HepG2 (cell line): ENCODE measurements at regions not wholly inside any gene's neighbourhood (a gene's known extent, or its start where the extent isn't known, plus 50 kb on each side); places are given as distances from the start of the nearest gene placed in this dataset.

Experiments used
- ATAC-seq: fragments of 200-7000 bp; cut with Tn5 transposase; 3 replicates; pipeline ENCODE4 v1.9.1; 2020; ENCODE audit warnings: mild to moderate bottlenecking, moderate library complexity
- BruUV-seq: library from RNA; stranded (reverse); fragments of 400-500 nt; replicated peaks from 2 replicates; lab custom pipeline; 2021; lab: Mats Ljungman, UMichigan
- CTCF ChIA-PET: fragments of 300-600 bp; formaldehyde crosslinking; extraction: SDS; loops from one replicate; lab custom pipeline; 2021; ENCODE audit warnings: low total read pairs, inconsistent platforms, low intra/inter-chr PET ratio; lab: Yijun Ruan, JAX
- POLR2A ChIA-PET: fragments of 350-600 bp; sonication (Branson Sonifier 250); formaldehyde crosslinking; loops from one replicate; lab custom pipeline; 2020; ENCODE audit warnings: antibody characterized with exemption, inconsistent platforms; lab: Yijun Ruan, JAX
- DNase-seq: peaks from one replicate; pipeline ENCODE4 v3.0.0-alpha.2; 2015; ENCODE audit warnings: low spot score
- FAIRE-seq: peaks from 3 replicates; lab custom pipeline; 2011; peaks lifted over from hg19 to GRCh38; lab: Jason Lieb, UNC
- H2AFZ ChIP-seq: one replicate; pipeline ENCODE4 v1.6.1; 2011; ENCODE audit warnings: low read length, inconsistent platforms
- H3K27ac ChIP-seq: fragments of 300-600 bp; 3 replicates; pipeline ENCODE4 v1.8.0; 2011; ENCODE audit warnings: mixed run types, mild to moderate bottlenecking, mixed read lengths, low read length, inconsistent platforms; ENCODE audit not compliant: insufficient read depth; ENCODE audit errors: extremely low read length
- H3K27me3 ChIP-seq, 2 experiments: fragments of 200-600 bp in 1 of 2; 2 replicates in 1 of 2; 3 replicates in 1 of 2; pipeline versions ENCODE4 v1.6.0 to v1.8.0; 2011; ENCODE audit warnings: low read length in 2 of 2, mild to moderate bottlenecking in 2 of 2, moderate library complexity in 2 of 2, inconsistent platforms in 1 of 2; ENCODE audit not compliant: insufficient read depth in 2 of 2, control insufficient read depth in 1 of 2
- H3K36me3 ChIP-seq, 2 experiments: fragments of 200-600 bp in 1 of 2; replicated peaks in 1 of 2; 2 replicates in 1 of 2; 3 replicates in 1 of 2; pipeline versions ENCODE4 v1.5.1 to v1.8.0; 2011; ENCODE audit warnings: low read length in 2 of 2, inconsistent platforms in 1 of 2; ENCODE audit not compliant: insufficient read depth in 2 of 2, control insufficient read depth in 1 of 2
- H3K4me1 ChIP-seq: 2 replicates; pipeline ENCODE4 v1.5.1; 2012; ENCODE audit warnings: low read length, inconsistent platforms; ENCODE audit not compliant: insufficient read depth
- H3K4me2 ChIP-seq: 2 replicates; pipeline ENCODE4 v1.6.0; 2011; ENCODE audit warnings: low read depth, low read length, inconsistent platforms
- H3K4me3 ChIP-seq, 3 experiments: fragments of 200-600 bp in 1 of 3; sonication (generic), shearing (Covaris generic) in 1 of 3; replicated peaks in 1 of 3; 2 replicates each; pipeline ENCODE4 v1.5.1; 2011 to 2016; ENCODE audit warnings: low read length in 3 of 3, inconsistent platforms in 2 of 3, low read depth in 2 of 3, mild to moderate bottlenecking in 2 of 3, control low read depth in 1 of 3, mixed read lengths in 1 of 3; ENCODE audit not compliant: insufficient read depth in 1 of 3
- H3K79me2 ChIP-seq: one replicate; pipeline ENCODE4 v1.6.1; 2011; ENCODE audit warnings: low read length, inconsistent platforms; ENCODE audit not compliant: insufficient read depth
- H3K9ac ChIP-seq: 2 replicates; pipeline ENCODE4 v1.6.0; 2011; ENCODE audit warnings: mild to moderate bottlenecking, low read depth, low read length, inconsistent platforms; ENCODE audit not compliant: insufficient read depth
- H3K9me3 ChIP-seq: 2 replicates; pipeline ENCODE4 v1.5.1; 2012; ENCODE audit warnings: mild to moderate bottlenecking, low read length
- H4K20me1 ChIP-seq: 2 replicates; pipeline ENCODE4 v1.6.0; 2011; ENCODE audit warnings: inconsistent platforms, mild to moderate bottlenecking, low read length, moderate library complexity; ENCODE audit not compliant: insufficient read depth
- HBP1 ChIP-seq: IDR thresholded peaks from 2 replicates; pipeline ENCODE4 v1.6.1; 2016; ENCODE audit warnings: low read depth, control low read depth
- HOXA3 ChIP-seq: sonication (generic); formaldehyde crosslinking; IDR thresholded peaks from 2 replicates; pipeline ENCODE4 v1.5.0; 2020; ENCODE audit warnings: missing genetic modification reagents
- KLF12 ChIP-seq: sonication (generic); formaldehyde crosslinking; IDR thresholded peaks from 2 replicates; pipeline ENCODE4 v1.4.0; 2020; ENCODE audit warnings: missing genetic modification reagents, borderline replicate concordance
- POLR2A ChIP-seq, 2 experiments: IDR thresholded peaks; 2 replicates each; pipeline ENCODE4 v1.6.1; 2011; ENCODE audit warnings: low read depth in 2 of 2, low read length in 2 of 2, mild to moderate bottlenecking in 1 of 2, moderate library complexity in 1 of 2; ENCODE audit not compliant: insufficient read depth in 1 of 2
- ZFYVE20 ChIP-seq: sonication (generic); formaldehyde crosslinking; IDR thresholded peaks from 2 replicates; pipeline ENCODE4 v1.8.0; 2023; ENCODE audit warnings: low read depth, mild to moderate bottlenecking, moderate library complexity, missing genetic modification reagents, borderline replicate concordance
- ZKSCAN1 ChIP-seq: fragments of 150-350 bp; IDR thresholded peaks from 2 replicates; pipeline ENCODE4 v1.6.1; 2014; ENCODE audit warnings: low read length
- ZNF207 ChIP-seq: fragments of 450-650 bp; IDR thresholded peaks from 2 replicates; pipeline ENCODE4 v1.6.1; 2016; ENCODE audit warnings: antibody characterized with exemption, borderline replicate concordance
- ZNF350 ChIP-seq: sonication (generic); formaldehyde crosslinking; IDR thresholded peaks from 2 replicates; pipeline ENCODE4 v1.4.0; 2020; ENCODE audit warnings: mild to moderate bottlenecking, low read depth, missing genetic modification reagents, borderline replicate concordance
- ZNF547 ChIP-seq: sonication (generic); formaldehyde crosslinking; IDR thresholded peaks from 2 replicates; pipeline ENCODE4 v1.5.1; 2020; ENCODE audit warnings: mild to moderate bottlenecking, missing genetic modification reagents
- ZNF598 ChIP-seq: sonication (generic); formaldehyde crosslinking; IDR thresholded peaks from 2 replicates; pipeline ENCODE4 v1.5.1; 2020; ENCODE audit warnings: mild to moderate bottlenecking, missing genetic modification reagents, borderline replicate concordance
- ZNF749 ChIP-seq: sonication (generic); formaldehyde crosslinking; IDR thresholded peaks from 2 replicates; pipeline ENCODE4 v1.8.0; 2022; ENCODE audit warnings: mild to moderate bottlenecking, missing genetic modification reagents, moderate library complexity, borderline replicate concordance
- WGBS: methylation state at CpG from one replicate; pipeline ENCODE4 v1.1.6; 2017; ENCODE audit warnings: low lambda C conversion rate; 5-methylcytosine and 5-hydroxymethylcytosine counted together
- in situ Hi-C: cut with HindIII; loops from 2 replicates; pipeline ENCODE4 v1.10.0; 2017; ENCODE audit warnings: low pct_unique_long_range_greater_than_20kb; ENCODE audit not compliant: extremely low pct_ligation_motif_present
- intact Hi-C: fragments of 100-400 bp; cut with micrococcal nuclease; formaldehyde crosslinking; loops from one replicate; pipeline ENCODE4 v1.10.0; 2022; ENCODE audit not compliant: unreplicated experiment

DNA sequence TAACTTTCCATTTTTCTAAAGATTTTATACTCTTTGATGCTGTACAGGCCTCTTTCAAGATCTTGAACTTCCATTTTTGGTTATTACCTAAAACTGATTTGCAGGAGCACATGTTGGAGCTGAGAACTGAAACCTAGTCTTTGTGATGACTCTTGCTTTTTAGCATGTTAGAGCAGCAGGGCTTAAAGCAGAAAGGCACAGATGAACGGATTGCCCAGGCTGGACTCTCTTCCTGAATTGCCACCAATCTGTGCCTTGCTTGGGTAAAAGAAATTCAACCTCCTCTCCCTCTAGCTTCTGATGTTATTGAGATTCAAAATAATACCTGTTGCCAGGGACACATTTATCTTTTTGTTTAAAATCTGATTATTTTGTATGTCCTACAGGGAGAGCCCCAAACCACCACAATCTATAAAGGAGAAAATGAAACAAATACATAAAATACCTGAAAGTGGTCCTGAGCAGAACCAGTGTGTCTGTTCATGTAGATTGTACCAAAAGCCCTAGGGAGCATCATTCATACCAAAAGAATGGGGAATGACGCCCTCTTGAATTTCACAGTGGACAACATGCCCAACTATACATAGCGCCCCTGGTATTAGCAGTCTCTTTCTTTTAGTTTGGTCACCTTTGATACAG lies 277.0 kb upstream of the MAP2 start:
- ChIA-PET POLR2A (no interaction called here), CTCF (no interaction called here)
- Histone ChIP-seq H3K9ac (no peak overlapping the region), H4K20me1 (no peaks in the 10 kb centered on the region), H3K27me3 (no peaks in the 10 kb centered on the region), H3K4me2 (no peak overlapping the region), H3K4me3 (no peak overlapping the region), H3K4me1 (no peaks in the 10 kb centered on the region), H3K36me3 (no peaks in the 10 kb centered on the region), H3K79me2 (no peaks in the 10 kb centered on the region), H3K9me3 (no peaks in the 10 kb centered on the region), H2AFZ (no peak overlapping the region), H3K27ac (no peak overlapping the region)
- 15% methylated on average over 3 of the region's 3 CpGs for WGBS
- in situ Hi-C loops: no loop called here
- BruUV-seq: no TSS peak
- intact Hi-C loops: no loop called here
- DNase-seq: no peak
- ATAC-seq: no peak
- no peak for FAIRE-seq
- TF ChIP-seq HOXA3 (CRISPR knock-in tag): no peak
- TF ChIP-seq ZNF547: no peak
- no peak for TF ChIP-seq POLR2A (IDR thresholded peaks at IDR 0.05; ENCODE audit: insufficient read depth in 1 of 2, low read depth in 2 of 2, low read length in 2 of 2)
- no peak for TF ChIP-seq ZNF598
- no peak for TF ChIP-seq ZNF749 (CRISPR knock-in tag)
- TF ChIP-seq KLF12: no peak
- no peak for TF ChIP-seq ZKSCAN1
- TF ChIP-seq HBP1 (CRISPR knock-in tag): no peak
- TF ChIP-seq ZNF207: no peak

DNA sequence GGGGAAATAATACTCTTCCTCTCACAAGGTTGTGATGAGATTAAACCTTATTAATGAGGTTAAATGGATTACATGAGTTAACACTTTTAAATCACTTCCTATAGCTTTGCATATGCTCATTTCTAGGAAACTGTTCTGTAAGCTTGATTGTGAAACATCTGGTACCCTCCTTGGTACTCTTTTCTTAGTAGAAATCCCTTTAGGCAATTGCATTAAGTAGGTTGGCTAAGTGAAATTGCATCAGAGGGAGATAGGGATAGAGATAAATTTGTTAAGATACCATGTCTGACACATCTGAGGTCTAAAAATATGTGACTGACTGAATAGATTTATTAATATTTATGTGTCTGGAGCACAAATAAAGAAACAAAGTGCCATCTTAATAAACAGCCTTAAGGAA lies 275.9 kb upstream of the MAP2 start:
- Histone ChIP-seq H2AFZ (no peak overlapping the region), H3K27me3 (no peaks in the 10 kb centered on the region), H3K4me3 (no peak overlapping the region), H3K4me2 (no peak overlapping the region), H3K9ac (no peak overlapping the region), H3K36me3 (no peaks in the 10 kb centered on the region), H3K4me1 (no peaks in the 10 kb centered on the region), H3K79me2 (no peaks in the 10 kb centered on the region), H3K27ac (no peak overlapping the region), H4K20me1 (no peaks in the 10 kb centered on the region), H3K9me3 (no peaks in the 10 kb centered on the region)
- POLR2A ChIA-PET: no interaction called here
- CTCF ChIA-PET: no interaction called here
- in situ Hi-C loops: no loop called here
- DNase-seq: no peak
- intact Hi-C loops: no loop called here
- FAIRE-seq: no peak
- BruUV-seq: no TSS peak
- no peak for ATAC-seq
- no peak for TF ChIP-seq ZFYVE20 (CRISPR knock-in tag)
- TF ChIP-seq ZNF350 (CRISPR knock-in tag): no peak
